DMS53 (cell line): ENCODE measurements at regions not wholly inside any gene's neighbourhood (a gene's known extent, or its start where the extent isn't known, plus 50 kb on each side); places are given as distances from the start of the nearest gene placed in this dataset.

Experiments used
- DNase-seq: peaks from one replicate; lab custom pipeline; 2025; lab: John Stamatoyannopoulos, UW

DNA sequence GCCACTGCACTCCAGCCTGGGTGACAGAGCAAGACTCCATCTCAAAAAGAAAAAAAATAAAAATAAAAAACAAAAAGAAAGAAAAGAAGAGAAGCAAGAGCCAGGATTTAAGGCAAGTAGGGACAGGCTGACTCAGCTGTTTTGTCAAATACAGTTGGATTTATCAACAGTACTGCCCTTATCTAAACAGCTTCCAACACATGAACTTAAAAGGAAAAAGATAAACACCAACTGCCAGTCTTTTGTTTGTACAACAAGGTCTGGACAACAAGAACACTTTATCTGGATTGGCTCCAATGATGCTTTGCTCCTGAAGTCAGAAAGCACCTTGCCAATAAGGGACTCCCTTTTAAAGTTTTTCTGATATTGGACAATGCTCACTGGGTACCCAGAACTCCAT lies 886.0 kb downstream of the ADGRL2 start:
- DNase-seq = no peak

DNA sequence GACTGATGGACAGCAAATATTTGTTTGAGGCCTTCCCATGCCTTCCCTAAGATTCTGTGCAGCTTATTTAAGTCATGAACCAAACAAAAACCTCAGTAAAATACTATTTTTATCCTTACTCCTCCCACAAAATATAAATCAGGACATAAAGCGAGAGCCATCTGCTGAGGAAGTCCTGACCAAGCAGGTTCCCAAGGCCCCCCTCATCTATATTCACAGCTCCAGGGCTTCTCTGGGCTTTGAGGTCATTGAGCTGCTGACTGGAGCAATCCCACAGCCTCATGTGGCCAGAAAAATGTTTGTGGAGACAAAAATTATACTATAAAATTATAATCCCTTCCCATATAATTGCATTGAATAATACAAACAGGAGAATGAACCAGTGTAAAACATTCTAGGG lies 846.2 kb downstream of the ADGRL2 start:
- no peak for DNase-seq

DNA sequence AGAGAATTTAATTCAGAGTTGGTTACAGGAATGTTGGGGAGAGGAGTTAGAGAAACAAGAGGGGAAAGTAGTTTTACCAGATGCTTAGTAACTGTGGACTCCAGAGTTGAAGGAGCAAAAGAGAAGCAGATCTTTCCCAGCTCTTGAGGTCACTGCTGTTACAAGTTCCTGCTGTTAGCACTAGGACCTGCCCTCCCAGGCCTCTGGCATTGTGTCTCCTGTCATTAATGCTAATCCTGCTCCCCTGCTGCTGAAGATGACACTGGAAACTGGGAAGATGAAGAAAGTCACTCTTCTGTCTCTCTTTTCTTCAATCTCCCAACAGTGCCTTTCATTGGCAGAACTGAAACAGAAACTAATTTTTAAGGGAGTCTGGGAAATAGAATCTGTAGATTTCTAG lies 845.6 kb downstream of the ADGRL2 start:
- DNase-seq = no peak

DNA sequence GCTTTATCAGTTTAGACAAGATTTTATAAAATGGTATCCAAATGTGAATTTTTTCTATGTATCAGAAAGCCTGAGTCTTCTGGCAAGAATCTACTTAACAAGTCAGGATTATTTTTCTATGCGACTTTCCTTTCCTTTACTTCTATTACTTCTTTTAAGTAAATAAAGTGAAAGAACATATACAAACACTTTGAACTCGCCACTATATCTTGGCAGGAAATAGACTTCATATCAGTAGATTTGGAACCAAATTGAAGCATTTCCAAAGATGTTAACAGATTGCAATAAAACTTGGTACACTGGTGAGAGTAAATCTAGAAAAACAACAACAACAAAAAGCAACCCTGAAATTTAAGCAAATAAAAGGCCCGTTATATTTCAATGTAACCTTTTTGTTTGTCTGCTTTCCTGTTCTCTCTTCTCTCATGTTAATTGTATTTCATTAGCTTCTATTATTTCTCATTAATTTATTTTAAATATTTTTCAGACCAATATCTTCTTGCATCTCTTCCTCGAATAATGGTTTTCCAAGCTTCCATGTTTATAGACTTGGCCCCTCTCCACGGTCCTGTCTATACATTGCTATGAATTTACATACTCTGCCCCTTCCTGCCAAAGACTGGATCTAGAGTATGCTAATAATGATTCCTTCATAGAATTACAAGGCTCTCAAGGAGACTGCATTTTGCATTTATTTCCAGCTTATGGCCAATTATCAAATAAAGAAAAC lies 843.6 kb downstream of the ADGRL2 start:
- no peak for DNase-seq

DNA sequence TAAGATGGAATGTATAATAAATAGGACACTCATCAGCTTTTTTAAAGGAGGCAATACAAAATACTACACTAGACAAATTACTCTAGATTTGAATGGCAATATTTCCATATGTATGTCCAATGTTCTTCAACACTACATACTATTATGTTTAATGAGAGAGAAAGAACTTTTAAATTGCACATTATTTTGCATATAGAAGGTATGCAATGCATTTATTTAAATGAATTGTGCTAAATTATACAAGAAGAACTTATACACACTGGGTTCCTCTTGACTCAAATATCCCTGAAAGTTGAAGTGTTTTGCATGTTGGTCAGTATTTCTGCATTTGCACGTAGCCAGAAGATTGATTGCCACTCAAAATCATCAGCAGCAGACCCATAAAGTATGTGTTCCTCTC lies 839.6 kb downstream of the ADGRL2 start:
- DNase-seq = no peak

DNA sequence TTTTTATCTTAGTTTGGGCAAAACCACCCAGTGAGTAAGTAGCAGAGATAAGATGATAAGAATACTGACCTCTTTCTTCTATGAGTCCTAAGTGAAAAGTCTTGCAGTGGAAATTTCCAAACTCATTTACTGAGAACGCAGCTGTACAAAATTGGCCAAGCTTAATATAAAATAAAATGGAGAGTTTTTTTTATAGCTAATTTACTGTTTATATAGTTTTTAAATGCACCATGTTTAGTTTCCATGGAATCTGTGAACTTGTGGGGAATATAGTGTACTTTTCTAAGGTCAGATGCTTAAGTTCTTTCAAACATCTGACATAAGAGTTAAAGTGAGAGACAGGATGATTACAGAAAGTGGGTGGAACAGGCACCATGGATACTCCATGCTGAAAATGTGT lies 833.5 kb downstream of the ADGRL2 start:
- DNase-seq = no peak

DNA sequence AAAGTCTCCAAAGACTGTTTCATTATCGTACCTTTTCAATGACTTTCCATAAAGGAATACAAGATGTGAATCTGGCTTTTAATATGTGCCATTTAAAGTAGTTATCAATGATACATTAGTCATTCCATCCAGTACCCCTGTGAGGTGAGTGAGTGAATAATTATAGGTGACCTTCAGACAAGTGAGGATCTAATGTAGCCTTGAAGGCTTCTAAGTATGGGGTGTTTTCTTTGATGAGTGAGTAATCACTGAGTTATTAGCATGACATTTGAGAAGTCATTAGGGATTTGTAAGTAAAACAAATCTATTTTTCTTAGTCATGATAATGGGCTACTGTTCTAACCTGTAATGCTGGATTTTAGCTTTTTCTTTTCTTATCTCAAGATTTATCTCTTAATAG lies 831.4 kb downstream of the ADGRL2 start:
- no peak for DNase-seq

DNA sequence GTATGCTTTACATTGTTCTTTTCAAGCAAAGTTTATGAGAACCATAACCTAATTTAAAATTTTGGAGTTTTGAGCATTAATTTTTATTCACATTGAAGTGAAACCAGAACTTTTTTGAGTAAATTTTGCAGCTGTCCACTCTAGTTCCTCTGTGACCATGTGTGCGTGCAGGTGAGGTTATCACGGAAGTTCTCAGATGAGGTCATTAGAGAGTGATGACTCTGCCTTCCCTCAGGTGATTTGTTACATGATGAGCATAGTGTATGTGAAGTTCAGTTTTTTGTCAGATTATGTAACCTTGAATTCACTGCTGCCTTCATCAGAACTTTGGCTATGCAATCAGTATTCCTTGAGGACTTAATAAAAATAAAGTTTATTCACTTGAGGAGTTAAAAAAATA lies 828.2 kb downstream of the ADGRL2 start:
- DNase-seq = no peak

DNA sequence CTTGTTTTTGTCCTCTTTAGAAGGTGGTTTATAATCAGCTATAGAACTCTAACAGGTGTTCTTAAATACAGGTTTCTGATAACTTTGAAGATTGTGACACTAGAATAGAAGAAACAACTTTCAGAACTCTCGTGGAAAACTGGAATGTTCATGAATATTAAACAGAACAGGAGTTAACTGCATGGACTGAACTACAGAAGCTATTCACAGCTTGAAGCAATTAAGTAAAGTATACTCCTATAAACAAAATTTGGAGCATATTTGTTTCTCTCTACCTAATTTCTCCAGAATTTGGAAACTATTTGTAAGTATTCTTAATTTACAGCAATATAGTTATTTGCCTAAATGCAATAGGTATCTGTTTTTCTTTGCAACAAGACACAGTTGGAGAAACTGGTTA lies 824.8 kb downstream of the ADGRL2 start:
- DNase-seq = peak; percentile 23

DNA sequence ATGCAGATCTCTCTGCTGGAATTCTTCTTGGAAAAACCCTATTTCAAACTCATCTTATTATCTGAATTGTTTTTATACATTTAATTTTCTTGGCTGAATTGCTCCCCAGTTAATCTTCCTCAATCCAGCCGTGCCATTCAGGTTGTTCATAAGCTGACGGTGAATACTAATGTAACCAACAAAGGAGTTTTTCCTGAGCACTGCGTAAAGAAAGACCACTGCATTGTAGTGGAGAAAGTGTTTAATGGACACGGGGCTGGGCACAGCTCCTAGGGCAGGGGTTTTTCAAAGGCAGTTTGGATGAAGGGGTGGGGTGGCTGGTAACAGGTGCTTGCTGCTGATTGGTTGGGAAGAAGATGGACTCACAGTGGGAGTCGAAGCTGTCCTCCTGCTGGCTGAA lies 820.3 kb downstream of the ADGRL2 start:
- no peak for DNase-seq

DNA sequence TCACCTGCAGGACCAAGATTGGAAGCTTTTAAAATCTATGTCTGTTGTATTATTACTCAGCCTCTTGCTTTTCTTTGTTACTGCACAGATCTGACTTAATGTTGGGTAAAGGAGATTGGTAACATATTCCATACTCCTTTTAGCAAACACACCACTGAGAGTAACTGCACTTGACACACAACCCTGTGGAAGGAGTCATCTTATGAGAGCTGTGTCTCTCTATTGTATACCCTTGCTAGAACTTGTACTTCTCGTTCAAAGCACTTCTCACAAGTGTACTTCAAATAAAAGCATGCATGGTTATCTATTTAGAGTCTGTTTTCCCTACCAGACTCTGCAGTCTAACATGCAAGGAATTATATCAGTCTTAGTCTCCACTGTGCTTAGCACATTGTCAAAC lies 813.4 kb downstream of the ADGRL2 start:
- peak; percentile 57 for DNase-seq

DNA sequence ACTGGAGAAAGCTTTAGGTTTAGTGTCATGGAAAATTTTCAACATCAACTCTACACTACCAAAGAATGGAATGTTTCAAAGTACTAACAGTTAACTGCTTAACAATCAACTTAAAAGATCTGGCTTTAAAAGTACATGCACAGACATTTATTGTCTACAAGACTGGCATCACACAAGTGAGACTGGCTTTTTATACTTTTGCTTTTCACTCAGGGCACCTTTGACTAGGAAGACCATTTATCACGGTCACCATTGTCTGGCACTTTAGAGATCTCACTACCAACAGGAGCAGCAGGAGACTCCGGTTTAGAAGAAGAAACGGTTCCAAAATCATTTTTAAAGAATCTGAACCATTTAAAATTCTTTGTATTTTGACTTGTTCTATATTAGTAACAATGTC lies 812.3 kb downstream of the ADGRL2 start:
- no peak for DNase-seq

DNA sequence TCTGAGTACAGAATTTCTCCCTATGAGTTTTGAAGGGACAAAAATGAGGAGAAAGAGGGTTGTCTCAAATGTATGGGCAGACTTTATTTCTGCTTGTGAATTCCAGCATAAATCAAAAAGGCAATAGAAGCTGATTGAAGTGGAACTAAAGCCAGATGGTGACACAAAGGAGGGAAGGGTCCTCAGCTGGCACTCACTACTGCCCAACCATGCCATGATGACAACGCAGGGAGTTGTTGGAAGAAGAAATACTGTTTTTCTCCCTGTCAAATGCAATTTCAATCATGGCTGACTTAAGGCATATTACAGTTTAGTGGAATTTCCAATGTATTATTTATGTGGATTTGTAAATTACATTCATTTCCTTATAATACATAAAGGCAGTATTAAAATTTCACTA lies 805.8 kb downstream of the ADGRL2 start:
- DNase-seq = no peak

DNA sequence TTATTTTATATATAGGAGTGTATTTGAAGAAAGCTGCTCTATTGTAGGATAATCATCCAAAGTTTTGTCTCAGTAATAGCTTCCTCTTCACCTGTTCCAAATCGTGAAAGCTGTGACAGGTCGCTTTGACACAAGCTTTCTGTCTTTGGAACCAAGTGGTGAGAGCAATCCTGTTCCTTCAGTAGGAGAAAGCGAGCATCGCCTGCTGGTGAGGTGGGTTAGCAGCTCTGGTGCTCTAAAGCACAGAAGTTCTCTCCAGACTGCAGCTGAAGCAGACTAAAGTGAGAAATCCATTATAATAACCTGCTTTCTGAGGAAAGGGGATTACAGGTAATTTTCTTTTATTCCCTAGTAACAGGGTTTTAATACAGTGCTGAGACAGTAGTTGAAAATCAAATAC lies 803.8 kb downstream of the ADGRL2 start:
- DNase-seq = no peak

DNA sequence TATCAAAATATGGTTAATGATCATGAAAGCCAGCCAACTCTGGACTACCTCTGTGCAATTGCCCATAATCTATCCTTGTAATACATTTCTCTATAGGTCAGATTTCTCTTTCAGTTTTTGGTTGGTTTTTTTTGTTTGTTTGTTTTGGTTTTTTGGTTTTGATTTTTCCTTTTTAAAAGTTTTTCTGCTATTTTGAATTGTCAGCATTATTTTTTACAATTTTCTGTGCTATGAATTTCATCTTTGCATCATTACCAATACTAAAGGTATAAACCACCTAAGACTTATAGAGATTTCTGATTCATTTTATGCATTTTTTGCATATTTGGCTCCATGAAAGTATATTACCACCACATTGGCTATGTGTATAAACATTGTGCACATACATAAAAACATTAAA lies 799.6 kb downstream of the ADGRL2 start:
- DNase-seq = no peak

DNA sequence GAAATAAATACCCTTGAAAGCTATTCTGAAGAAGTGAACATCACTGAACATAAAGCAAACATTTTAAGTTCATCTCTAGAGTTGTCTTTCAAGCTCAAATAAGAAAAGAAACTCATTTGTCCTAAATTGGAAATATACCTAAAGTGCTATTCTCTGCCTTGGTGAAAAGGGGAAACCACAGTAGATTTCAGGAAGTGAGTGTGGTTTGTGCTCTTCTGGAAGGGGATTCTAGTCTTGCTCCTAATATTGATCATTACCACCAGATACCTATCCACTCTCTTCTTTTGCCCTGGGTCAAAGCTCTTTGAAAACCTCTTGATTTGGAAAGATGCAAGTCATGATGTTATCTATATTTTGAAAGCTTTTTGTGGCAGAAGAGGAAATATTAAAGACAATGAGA lies 798.1 kb downstream of the ADGRL2 start:
- no peak for DNase-seq

DNA sequence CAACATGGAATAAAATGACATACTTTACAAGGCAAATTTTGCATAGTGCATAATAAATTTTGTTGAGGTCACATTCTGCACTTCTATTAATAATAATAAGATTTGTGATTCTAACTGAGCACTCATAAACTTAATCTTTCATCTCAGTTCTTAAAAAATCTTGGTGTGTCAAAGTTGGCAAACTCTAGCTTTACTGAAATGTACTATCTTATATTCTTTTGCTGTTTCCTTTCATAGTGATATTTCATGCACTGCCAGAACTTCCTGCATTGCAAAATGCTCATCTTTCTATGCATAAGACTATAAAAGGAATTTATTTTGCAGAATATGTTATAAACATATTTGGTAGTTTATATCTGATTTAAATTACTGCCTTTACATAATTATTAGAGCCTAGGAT lies 797.6 kb downstream of the ADGRL2 start:
- no peak for DNase-seq

DNA sequence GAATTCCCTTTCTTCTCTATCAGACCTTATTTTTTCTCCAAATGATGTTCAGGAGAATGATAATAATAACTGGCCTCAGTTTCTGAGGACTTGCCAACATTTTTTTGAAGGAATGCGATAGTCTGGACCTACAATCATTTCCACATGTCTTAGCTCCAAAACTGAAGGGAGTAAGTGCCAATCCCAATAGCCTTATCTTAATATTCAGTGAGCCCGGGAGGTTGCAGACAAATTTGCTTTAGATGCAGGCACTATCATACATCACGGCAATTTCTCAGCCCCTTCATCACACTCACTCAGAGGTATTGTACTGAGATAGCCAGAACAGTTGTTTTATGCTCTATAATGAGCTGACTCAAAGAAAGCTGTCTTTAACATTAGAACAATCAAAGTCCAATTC lies 796.9 kb downstream of the ADGRL2 start:
- DNase-seq = no peak

DNA sequence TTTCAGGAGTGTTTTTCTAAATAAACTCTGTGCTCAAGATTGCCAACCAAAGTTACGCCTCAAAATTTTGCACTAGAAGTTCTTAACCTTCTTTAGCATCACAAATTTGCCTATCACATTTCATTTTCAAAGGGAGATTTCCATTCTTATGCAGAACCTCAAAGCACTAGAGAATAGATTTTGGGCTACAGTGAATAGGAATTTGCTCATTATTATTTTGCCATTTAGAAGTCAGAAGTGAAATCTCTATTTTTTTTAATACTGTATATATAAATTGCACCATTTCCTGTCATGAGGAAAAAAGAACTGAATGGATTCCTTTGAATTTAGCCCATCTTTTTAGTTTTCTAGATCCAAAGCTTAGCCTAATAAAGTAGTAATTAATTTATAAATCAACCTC lies 796.4 kb downstream of the ADGRL2 start:
- DNase-seq = no peak

DNA sequence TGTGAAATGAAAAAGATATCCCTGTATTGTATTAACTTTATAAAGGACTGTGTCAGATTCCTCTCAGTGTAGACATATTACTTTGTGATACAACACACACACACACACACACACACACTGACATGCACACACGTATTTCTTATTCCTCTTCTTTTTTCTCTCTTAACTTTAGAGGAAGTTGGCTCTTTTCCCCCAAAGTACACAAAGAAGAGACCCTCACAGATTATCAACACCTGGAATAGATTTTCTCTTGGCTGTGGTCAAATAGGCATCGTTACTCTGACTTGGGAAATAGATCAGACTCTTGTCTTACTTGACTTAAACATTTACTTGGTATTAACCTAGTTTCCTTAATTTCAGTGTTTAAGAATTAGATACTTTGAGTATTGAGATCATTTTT lies 792.8 kb downstream of the ADGRL2 start:
- DNase-seq = no peak

DNA sequence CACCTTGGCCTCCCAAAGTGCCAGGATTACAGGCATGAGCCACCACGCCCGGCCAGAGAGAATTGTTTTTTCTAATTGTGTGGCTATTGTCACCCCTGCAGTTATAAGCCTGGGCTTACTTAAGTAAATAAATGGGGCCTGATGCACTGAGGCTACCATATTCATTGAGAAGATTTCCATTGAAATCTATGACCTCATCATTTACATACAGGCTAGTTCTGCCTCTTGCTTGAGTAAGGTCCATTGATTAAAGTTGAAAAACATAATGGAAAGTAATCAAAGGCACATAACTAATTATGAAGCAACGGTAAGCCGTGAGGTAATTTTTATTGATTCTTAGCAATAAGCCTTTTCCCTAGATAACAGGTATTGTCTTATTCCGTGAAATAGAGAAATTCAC lies 788.9 kb downstream of the ADGRL2 start:
- peak; percentile 5 for DNase-seq

DNA sequence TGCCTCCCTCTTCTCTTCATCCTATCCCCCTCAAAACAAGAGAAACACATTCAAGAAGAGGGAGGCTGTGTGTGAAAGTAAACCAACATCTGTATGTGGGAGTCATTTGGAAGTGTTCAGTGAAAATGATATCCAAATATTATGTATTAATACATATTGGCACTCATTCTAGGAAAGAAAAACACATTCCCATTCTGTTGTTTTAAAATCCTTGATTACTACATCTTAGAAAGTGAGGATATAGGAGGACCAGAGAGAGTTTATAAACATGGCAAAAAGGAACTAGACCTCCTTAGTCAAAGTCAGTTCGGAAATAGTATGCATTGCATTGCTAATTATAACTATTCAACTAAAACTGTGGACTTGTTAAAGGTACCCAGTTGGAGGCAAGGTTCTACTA lies 786.6 kb downstream of the ADGRL2 start:
- no peak for DNase-seq

DNA sequence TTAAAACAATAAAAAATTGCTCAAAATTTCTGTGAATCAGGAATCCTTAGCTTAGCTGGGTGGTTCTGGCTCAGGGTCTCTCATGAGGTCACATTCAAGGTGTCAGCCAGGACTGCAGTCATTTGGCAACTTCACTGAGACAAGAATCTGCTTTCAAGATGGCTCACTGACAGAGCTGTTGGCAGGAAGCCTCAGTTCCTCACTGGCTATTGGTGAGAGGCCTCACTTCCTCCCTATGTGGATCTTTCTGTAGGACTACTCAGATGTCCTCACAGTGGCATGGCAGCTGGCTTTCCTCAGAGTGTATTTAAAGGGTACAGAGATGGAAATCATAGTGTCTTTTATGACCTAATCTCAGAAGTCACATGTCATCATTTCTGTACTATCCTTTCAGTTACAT lies 785.7 kb downstream of the ADGRL2 start:
- DNase-seq = no peak

DNA sequence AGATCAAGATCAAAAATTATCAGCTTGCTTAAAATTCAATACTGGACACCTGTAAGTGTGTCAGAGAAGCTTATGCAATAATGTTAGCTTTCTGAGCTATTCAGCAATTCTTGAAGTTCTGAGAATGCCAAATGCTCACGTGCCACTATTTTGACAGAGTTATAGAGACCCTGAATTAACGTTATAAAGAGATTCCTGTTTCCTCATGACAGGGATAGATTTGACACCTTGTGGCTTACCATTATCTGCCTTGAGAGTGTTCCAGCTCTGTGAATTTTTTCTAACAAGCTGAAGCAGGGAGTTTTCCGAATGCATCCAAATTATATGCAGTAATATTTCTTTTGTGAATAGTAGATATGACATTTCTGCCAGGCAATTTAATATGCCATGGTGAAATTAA lies 781.6 kb downstream of the ADGRL2 start:
- DNase-seq = no peak
